ENCODE measurements at regions not wholly inside any gene's neighbourhood (a gene's known extent, or its start where the extent isn't known, plus 50 kb on each side); places are given as distances from the start of the nearest gene placed in this dataset.
"Not testable (repeated sequence)": the region's sequence is repeated elsewhere in the genome, so short reads cannot be mapped to it uniquely, and the experiment has no call there.

- no peak for DNase-seq
Measured at GRCh38 chr7:149633976-149634945, 136.7 kb upstream of the ZNF746 start.

GRCh38 chr7:149628361-149629149 lies 130.9 kb upstream of the ZNF746 start:
- not testable (repeated sequence) for DNase-seq

- DNase-seq, result no peak
Measured at GRCh38 chr7:149627911-149628310, 130.3 kb upstream of the ZNF746 start.

GRCh38 chr7:149626972-149627371 lies 129.4 kb upstream of the ZNF746 start:
- no peak for DNase-seq

GRCh38 chr7:149625947-149626392 lies 128.4 kb upstream of the ZNF746 start:
- no peak for DNase-seq

GRCh38 chr7:149625340-149625946 lies 127.8 kb upstream of the ZNF746 start:
- peak; percentile 29 for DNase-seq

GRCh38 chr7:149624419-149625339 lies 127.1 kb upstream of the ZNF746 start:
- peak; percentile 87 for DNase-seq

- peak; percentile 29 for DNase-seq
Measured at GRCh38 chr7:149624006-149624405, 126.4 kb upstream of the ZNF746 start.

GRCh38 chr7:149623262-149623997 lies 125.8 kb upstream of the ZNF746 start:
- not testable (repeated sequence) for DNase-seq

GRCh38 chr7:149622444-149623210 lies 125.0 kb upstream of the ZNF746 start:
- no peak for DNase-seq

GRCh38 chr7:149621776-149622175 lies 124.2 kb upstream of the ZNF746 start:
- DNase-seq, result no peak

GRCh38 chr7:149620961-149621360 lies 123.4 kb upstream of the ZNF746 start:
- no peak for DNase-seq

GRCh38 chr7:149616898-149617297 lies 119.3 kb upstream of the ZNF746 start:
- DNase-seq, result no peak

GRCh38 chr7:149615690-149616270 lies 118.2 kb upstream of the ZNF746 start:
- no peak for DNase-seq

GRCh38 chr7:149610441-149611011 lies 112.9 kb upstream of the ZNF746 start:
- DNase-seq, result no peak

- DNase-seq, result no peak
Measured at GRCh38 chr7:149608168-149608567, 110.6 kb upstream of the ZNF746 start.

- no peak for DNase-seq
Measured at GRCh38 chr7:149607683-149608082, 110.1 kb upstream of the ZNF746 start.

GRCh38 chr7:149606826-149607225 lies 109.2 kb upstream of the ZNF746 start:
- no peak for DNase-seq

- DNase-seq, result no peak
Measured at GRCh38 chr7:149605696-149606095, 108.1 kb upstream of the ZNF746 start.

GRCh38 chr7:149604521-149604920 lies 106.9 kb upstream of the ZNF746 start:
- no peak for DNase-seq

All from activated effector memory CD4-positive, alpha-beta T cell treated with Interleukin-2 at 50 U/mL for 16 hours (primary cell).